Endodermal cell (in vitro differentiated cells): ENCODE measurements at regions not wholly inside any gene's neighbourhood (a gene's known extent, or its start where the extent isn't known, plus 50 kb on each side); places are given as distances from the start of the nearest gene placed in this dataset.
"Not testable (repeated sequence)": the region's sequence is repeated elsewhere in the genome, so short reads cannot be mapped to it uniquely, and the experiment has no call there.

Experiments used
- DNase-seq: peaks from one replicate; pipeline ENCODE4 v3.0.0-alpha.2; 2017
- H3K27ac ChIP-seq: 2 replicates; pipeline ENCODE4 v1.5.1; 2013; ENCODE audit warnings: mild to moderate bottlenecking, low read depth, low read length, moderate library complexity
- H3K27me3 ChIP-seq: 2 replicates; pipeline ENCODE4 v1.6.1; 2013; ENCODE audit warnings: mild to moderate bottlenecking, low read length, moderate library complexity; ENCODE audit not compliant: insufficient read depth, control insufficient read depth, poor library complexity, severe bottlenecking
- H3K36me3 ChIP-seq: 2 replicates; pipeline ENCODE4 v1.7.0; 2013; ENCODE audit warnings: mild to moderate bottlenecking, low read length, moderate library complexity; ENCODE audit not compliant: control insufficient read depth, insufficient read depth
- H3K4me1 ChIP-seq: one replicate; pipeline ENCODE4 v1.7.0; 2013; ENCODE audit warnings: low read length; ENCODE audit not compliant: control insufficient read depth, insufficient read depth
- H3K4me3 ChIP-seq: 2 replicates; pipeline ENCODE4 v1.5.1; 2013; ENCODE audit warnings: mild to moderate bottlenecking, low read length, moderate library complexity
- H3K9ac ChIP-seq: 2 replicates; pipeline ENCODE4 v1.6.1; 2013; ENCODE audit warnings: mild to moderate bottlenecking, low read length, moderate library complexity; ENCODE audit not compliant: poor library complexity, severe bottlenecking; ENCODE audit errors: extremely low read depth
- H3K9me3 ChIP-seq: 2 replicates; pipeline ENCODE4 v1.6.1; 2013; ENCODE audit warnings: mild to moderate bottlenecking, low read length, moderate library complexity; ENCODE audit not compliant: control insufficient read depth
- H3K27ac Mint-ChIP-seq: 2 replicates; pipeline ENCODE4 v1.8.0; 2020; ENCODE audit warnings: mixed read lengths
- H3K27me3 Mint-ChIP-seq: 2 replicates; pipeline ENCODE4 v1.8.0; 2021; ENCODE audit warnings: mild to moderate bottlenecking, mixed read lengths; ENCODE audit not compliant: insufficient read depth
- H3K36me3 Mint-ChIP-seq: 2 replicates; pipeline ENCODE4 v1.8.0; 2020; ENCODE audit warnings: low read depth, mixed read lengths
- H3K4me1 Mint-ChIP-seq: 2 replicates; pipeline ENCODE4 v1.8.0; 2020; ENCODE audit warnings: mixed read lengths
- H3K4me3 Mint-ChIP-seq: 2 replicates; pipeline ENCODE4 v1.8.0; 2020; ENCODE audit warnings: mild to moderate bottlenecking, moderate library complexity, mixed read lengths
- H3K9me3 Mint-ChIP-seq: 2 replicates; pipeline ENCODE4 v1.8.0; 2020; ENCODE audit warnings: mild to moderate bottlenecking, mixed read lengths
- WGBS, 2 experiments: methylation state at CpG; one replicate each; pipeline versions ENCODE4 v1.1.5 to v1.1.7; 2013; ENCODE audit warnings: missing lambda C conversion rate in 2 of 2, mixed read lengths in 1 of 2; ENCODE audit not compliant: insufficient coverage in 1 of 2, insufficient read length in 1 of 2; 5-methylcytosine and 5-hydroxymethylcytosine counted together
- TF ChIP-seq, protein P1 (sequence below): fragments of 200-600 bp; sonication (generic); conservative IDR thresholded peaks from 2 replicates; pipeline ENCODE4 v1.5.0; 2021; ENCODE audit warnings: antibody characterized with exemption, mild to moderate bottlenecking

DNA sequence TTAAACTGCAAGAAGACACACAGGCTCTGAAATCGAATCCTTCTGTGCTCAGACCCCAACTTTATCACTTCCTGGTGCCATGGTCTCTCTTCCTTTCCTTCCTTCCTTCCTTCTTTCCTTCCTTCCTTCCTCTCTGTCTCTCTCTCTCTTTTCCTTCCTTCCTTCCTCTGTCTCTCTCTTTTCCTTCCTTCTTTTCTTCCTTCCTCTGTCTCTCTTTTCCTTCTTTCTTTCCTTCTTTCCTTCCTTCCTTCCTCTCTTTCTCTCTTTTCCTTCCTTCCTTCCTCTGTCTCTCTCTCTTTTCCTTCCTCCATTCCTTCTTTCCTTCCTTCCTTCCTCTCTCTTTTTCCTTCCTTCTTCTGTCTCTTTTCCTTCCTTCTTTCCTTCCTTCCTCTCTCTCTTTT, 127.2 kb upstream of the CACNA1A start:
- Histone ChIP-seq H3K9me3 (no peaks in the 10 kb centered on the region), H3K4me1 (no peaks in the 10 kb centered on the region), H3K4me3 (no peak overlapping the region), H3K9ac (no peak overlapping the region), H3K27me3 (no peaks in the 10 kb centered on the region), H3K27ac (peak overlapping the region; percentile 30), H3K36me3 (no peaks in the 10 kb centered on the region)
- Mint-ChIP-seq H3K9me3 (peaks cover 25% of the 10 kb centered on the region), H3K4me1 (no peaks in the 10 kb centered on the region), H3K27me3 (peaks cover 2% of the 10 kb centered on the region), H3K27ac (no peak overlapping the region), H3K4me3 (no peak overlapping the region), H3K36me3 (no peaks in the 10 kb centered on the region)
- no peak for DNase-seq
- TF ChIP-seq, protein P1, sequence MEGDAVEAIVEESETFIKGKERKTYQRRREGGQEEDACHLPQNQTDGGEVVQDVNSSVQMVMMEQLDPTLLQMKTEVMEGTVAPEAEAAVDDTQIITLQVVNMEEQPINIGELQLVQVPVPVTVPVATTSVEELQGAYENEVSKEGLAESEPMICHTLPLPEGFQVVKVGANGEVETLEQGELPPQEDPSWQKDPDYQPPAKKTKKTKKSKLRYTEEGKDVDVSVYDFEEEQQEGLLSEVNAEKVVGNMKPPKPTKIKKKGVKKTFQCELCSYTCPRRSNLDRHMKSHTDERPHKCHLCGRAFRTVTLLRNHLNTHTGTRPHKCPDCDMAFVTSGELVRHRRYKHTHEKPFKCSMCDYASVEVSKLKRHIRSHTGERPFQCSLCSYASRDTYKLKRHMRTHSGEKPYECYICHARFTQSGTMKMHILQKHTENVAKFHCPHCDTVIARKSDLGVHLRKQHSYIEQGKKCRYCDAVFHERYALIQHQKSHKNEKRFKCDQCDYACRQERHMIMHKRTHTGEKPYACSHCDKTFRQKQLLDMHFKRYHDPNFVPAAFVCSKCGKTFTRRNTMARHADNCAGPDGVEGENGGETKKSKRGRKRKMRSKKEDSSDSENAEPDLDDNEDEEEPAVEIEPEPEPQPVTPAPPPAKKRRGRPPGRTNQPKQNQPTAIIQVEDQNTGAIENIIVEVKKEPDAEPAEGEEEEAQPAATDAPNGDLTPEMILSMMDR = no peak
- WGBS, 2 experiments = 81 to 100% methylated on average over 1 of the region's 1 CpG

DNA sequence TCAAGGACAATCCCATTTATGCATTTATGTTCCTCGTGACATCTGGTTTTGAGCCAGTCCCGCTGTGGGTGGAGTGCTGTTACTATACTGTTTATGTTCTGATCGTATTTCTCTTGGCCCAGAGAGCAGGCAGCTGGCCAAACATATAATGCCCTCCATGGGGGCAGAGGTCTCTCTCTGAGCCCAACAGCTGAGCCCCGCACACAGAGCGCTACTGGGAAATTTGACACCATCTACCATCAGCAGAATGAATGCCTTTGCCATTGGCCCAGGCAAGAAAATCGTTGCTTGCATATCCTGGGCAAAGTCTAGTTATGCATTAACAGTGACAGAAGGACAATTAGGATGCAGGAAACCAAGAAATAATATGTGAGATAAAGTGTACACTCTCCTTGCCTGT, 126.8 kb upstream of the CACNA1A start:
- Histone ChIP-seq H3K27ac (peak overlapping the region; percentile 48), H3K4me1 (no peaks in the 10 kb centered on the region), H3K4me3 (no peak overlapping the region), H3K27me3 (no peaks in the 10 kb centered on the region), H3K9ac (no peak overlapping the region), H3K9me3 (no peaks in the 10 kb centered on the region), H3K36me3 (no peaks in the 10 kb centered on the region)
- Mint-ChIP-seq H3K4me3 (no peak overlapping the region), H3K27me3 (peaks cover 2% of the 10 kb centered on the region), H3K9me3 (peaks cover 23% of the 10 kb centered on the region), H3K36me3 (no peaks in the 10 kb centered on the region), H3K4me1 (no peaks in the 10 kb centered on the region), H3K27ac (no peak overlapping the region)
- TF ChIP-seq, protein P1 = no peak
- 45 to 48% methylated on average over 3 to 6 of the region's 6 CpGs for WGBS, 2 experiments
- DNase-seq = no peak

DNA sequence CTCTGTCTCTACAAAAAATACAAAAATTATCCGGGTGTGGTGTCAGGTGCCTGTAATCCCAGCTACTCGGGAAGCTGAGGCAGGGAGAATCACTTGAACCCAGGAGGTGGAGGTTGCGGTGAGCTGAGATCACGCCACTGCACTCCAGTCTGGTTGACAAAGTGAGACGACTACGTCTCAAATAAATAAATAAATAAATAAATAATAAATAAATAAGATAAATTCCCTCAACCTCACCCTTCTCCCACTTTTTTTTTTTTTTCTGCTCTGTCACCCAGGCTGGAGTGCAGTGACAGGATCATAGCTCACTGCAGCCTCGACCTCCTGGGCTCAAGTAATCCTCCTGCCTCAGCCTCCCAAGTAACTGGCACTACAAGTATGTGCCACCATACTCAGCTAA, 125.9 kb upstream of the CACNA1A start:
- not testable (repeated sequence) for H3K36me3 Mint-ChIP-seq, DNase-seq, H3K27me3 Mint-ChIP-seq, H3K4me3 ChIP-seq, H3K4me3 Mint-ChIP-seq, H3K4me1 ChIP-seq, H3K9me3 ChIP-seq, H3K9ac ChIP-seq, H3K27ac ChIP-seq, H3K36me3 ChIP-seq, H3K27ac Mint-ChIP-seq, H3K27me3 ChIP-seq, H3K4me1 Mint-ChIP-seq
- 91 to 100% methylated on average over 2 to 4 of the region's 7 CpGs for WGBS, 2 experiments
- peaks cover 16% of the 10 kb centered on the region for H3K9me3 Mint-ChIP-seq

DNA sequence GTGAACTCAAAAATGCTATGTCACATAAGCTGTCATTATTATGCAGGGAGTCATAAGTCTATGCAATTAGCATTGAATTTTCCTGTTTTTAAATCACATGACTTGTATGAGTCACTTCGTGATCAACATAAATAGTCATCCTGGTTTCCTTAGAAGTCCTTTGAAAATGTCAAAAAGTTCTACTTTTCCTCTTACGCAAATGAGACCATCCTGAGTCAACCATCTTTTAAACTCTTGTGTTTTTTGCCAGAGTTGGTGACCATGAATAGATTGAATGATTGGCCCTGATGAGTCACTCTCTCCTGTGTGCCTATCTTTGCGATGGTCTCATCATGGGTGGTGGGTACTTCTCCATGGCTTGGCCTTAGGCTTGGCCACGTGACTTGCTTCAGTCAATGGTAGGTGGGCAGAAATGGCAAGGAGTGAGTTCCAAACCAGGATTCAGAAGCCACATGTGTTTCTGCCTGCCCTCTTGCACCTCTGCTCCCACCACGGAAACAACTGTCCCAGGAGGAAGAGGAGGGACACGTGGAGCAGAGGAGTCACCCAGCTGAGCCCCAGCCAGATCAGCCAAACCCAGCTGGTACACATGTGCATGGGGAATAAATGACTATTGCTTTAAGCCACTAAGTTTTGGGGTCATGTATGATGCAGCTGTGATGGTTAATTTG, 123.5 kb upstream of the CACNA1A start:
- no peaks in the 10 kb centered on the region for H3K36me3 Mint-ChIP-seq
- H3K9me3 ChIP-seq = no peaks in the 10 kb centered on the region
- H3K4me1 ChIP-seq = no peaks in the 10 kb centered on the region
- no peak overlapping the region for H3K27ac ChIP-seq
- no peak overlapping the region for H3K4me3 Mint-ChIP-seq
- TF ChIP-seq, protein P1 = no peak
- no peaks in the 10 kb centered on the region for H3K27me3 ChIP-seq
- 89 to 91% methylated on average over 5 to 6 of the region's 6 CpGs for WGBS, 2 experiments
- H3K27ac Mint-ChIP-seq = no peak overlapping the region
- no peak overlapping the region for H3K4me3 ChIP-seq
- H3K9ac ChIP-seq = no peak overlapping the region
- H3K36me3 ChIP-seq = no peaks in the 10 kb centered on the region
- peaks cover 3% of the 10 kb centered on the region for H3K4me1 Mint-ChIP-seq
- peaks cover 2% of the 10 kb centered on the region for H3K27me3 Mint-ChIP-seq
- no peak for DNase-seq
- H3K9me3 Mint-ChIP-seq = peaks cover 3% of the 10 kb centered on the region
